Right atrium auricular region (tissue), 2 donors: ENCODE measurements at regions not wholly inside any gene's neighbourhood (a gene's known extent, or its start where the extent isn't known, plus 50 kb on each side); places are given as distances from the start of the nearest gene placed in this dataset.

Source experiments
- DNase-seq: peaks from one replicate; pipeline ENCODE4 v3.0.0-alpha.2; 2019; ENCODE audit warnings: low spot score
- H3K27ac ChIP-seq, 2 donors: fragments of 200-600 bp; sonication (generic); 1 replicate in 1 of 2; 2 replicates in 1 of 2; pipeline ENCODE4 v1.5.1; 2016 to 2019
- H3K27me3 ChIP-seq, 2 donors: fragments of 200-600 bp; sonication (generic); one replicate each; pipeline versions ENCODE4 v1.5.1 to v1.6.0; 2017 to 2019
- H3K36me3 ChIP-seq: fragments of 200-600 bp; sonication (generic); one replicate; pipeline ENCODE4 v1.5.1; 2016
- H3K4me1 ChIP-seq, 2 donors: fragments of 200-600 bp; sonication (generic); one replicate each; pipeline versions ENCODE4 v1.5.1 to v1.6.0; 2017 to 2019
- H3K4me3 ChIP-seq, 2 donors: fragments of 200-600 bp; sonication (generic); 1 replicate in 1 of 2; 2 replicates in 1 of 2; pipeline ENCODE4 v1.5.1; 2017 to 2019; ENCODE audit warnings: mild to moderate bottlenecking in 1 of 2, moderate library complexity in 1 of 2
- H3K9me3 ChIP-seq, 2 donors: fragments of 200-600 bp; sonication (generic); one replicate each; pipeline ENCODE4 v1.5.1; 2019
- CTCF ChIP-seq, 2 donors: fragments of 200-600 bp; sonication (generic); IDR thresholded peaks; one replicate each; pipeline ENCODE4 v1.5.1; 2019; ENCODE audit warnings: antibody characterized with exemption in 2 of 2

- Histone ChIP-seq H3K4me3 (no peak overlapping the region), H3K27ac (no peak overlapping the region), H3K4me1 (no peaks in the 10 kb centered on the region), H3K36me3 (no peaks in the 10 kb centered on the region), H3K27me3 (no peaks in the 10 kb centered on the region), H3K9me3 (peaks cover 0 to 6% of the 10 kb centered on the region in 2 donors)
- no peak for DNase-seq
- TF ChIP-seq CTCF (IDR thresholded peaks at IDR 0.05): no peak
Observed at GRCh38 chr14:49134940-49135339, 451.2 kb downstream of the RPS29 start.

- no peak for DNase-seq
- peaks cover 0 to 9% of the 10 kb centered on the region in 2 donors for H3K9me3 ChIP-seq
- H3K27ac ChIP-seq: no peak overlapping the region
- H3K36me3 ChIP-seq: no peaks in the 10 kb centered on the region
- H3K27me3 ChIP-seq: no peaks in the 10 kb centered on the region
- H3K4me1 ChIP-seq: no peaks in the 10 kb centered on the region
- no peak overlapping the region for H3K4me3 ChIP-seq
- TF ChIP-seq CTCF (IDR thresholded peaks at IDR 0.05): no peak
Observed at GRCh38 chr14:49121246-49121645, 464.9 kb downstream of the RPS29 start.

- no peak overlapping the region for H3K4me3 ChIP-seq
- no peaks in the 10 kb centered on the region for H3K36me3 ChIP-seq
- no peaks in the 10 kb centered on the region for H3K27me3 ChIP-seq
- TF ChIP-seq CTCF (IDR thresholded peaks at IDR 0.05): no peak
- no peak overlapping the region for H3K27ac ChIP-seq
- peaks cover 0 to 9% of the 10 kb centered on the region in 2 donors for H3K9me3 ChIP-seq
- DNase-seq: no peak
- no peaks in the 10 kb centered on the region for H3K4me1 ChIP-seq
Observed at GRCh38 chr14:49114161-49114893, 471.9 kb downstream of the RPS29 start.

- Histone ChIP-seq H3K36me3 (no peaks in the 10 kb centered on the region), H3K27ac (no peak overlapping the region)
- DNase-seq: no peak
Observed at GRCh38 chr14:49106741-49107667, 479.2 kb downstream of the RPS29 start.

GRCh38 chr14:49105956-49106355 lies 480.2 kb downstream of the RPS29 start:
- Histone ChIP-seq H3K4me1 (no peaks in the 10 kb centered on the region), H3K27ac (no peak overlapping the region), H3K4me3 (no peak overlapping the region), H3K36me3 (no peaks in the 10 kb centered on the region), H3K27me3 (no peaks in the 10 kb centered on the region), H3K9me3 (no peaks in the 10 kb centered on the region)
- no peak for TF ChIP-seq CTCF (IDR thresholded peaks at IDR 0.05)
- DNase-seq: no peak

More at GRCh38 chr14:49106741-49107667, 479.2 kb downstream of the RPS29 start:
- Histone ChIP-seq H3K27me3 (no peaks in the 10 kb centered on the region), H3K4me3 (no peak overlapping the region), H3K9me3 (no peaks in the 10 kb centered on the region), H3K4me1 (no peaks in the 10 kb centered on the region)
- no peak for TF ChIP-seq CTCF (IDR thresholded peaks at IDR 0.05)
